Sigmoid colon (tissue), 3 donors: ENCODE measurements at regions not wholly inside any gene's neighbourhood (a gene's known extent, or its start where the extent isn't known, plus 50 kb on each side); places are given as distances from the start of the nearest gene placed in this dataset.

ENCODE experiments used
- CTCF ChIP-seq, 4 experiments: fragments of 450-650 bp in 3 of 4; fragments of 200-600 bp in 1 of 4; IDR thresholded peaks; one replicate each; pipeline ENCODE4 v1.5.1; 2016 to 2019; ENCODE audit warnings: antibody characterized with exemption in 4 of 4, mild to moderate bottlenecking in 3 of 4, moderate library complexity in 2 of 4
- POLR2A ChIP-seq, 2 donors: fragments of 450-650 bp; IDR thresholded peaks; one replicate each; pipeline ENCODE4 v1.6.1; 2016; ENCODE audit warnings: antibody characterized with exemption in 2 of 2, mild to moderate bottlenecking in 2 of 2, moderate library complexity in 2 of 2

GRCh38 chr15:81795899-81796298 is 249.9 kb downstream of the MEX3B start:
- TF ChIP-seq POLR2A (IDR thresholded peaks at IDR 0.05) = no peak
- TF ChIP-seq CTCF (IDR thresholded peaks at IDR 0.05) = no peak
